ENCODE measurements at regions not wholly inside any gene's neighbourhood (a gene's known extent, or its start where the extent isn't known, plus 50 kb on each side); places are given as distances from the start of the nearest gene placed in this dataset.
"Not testable (repeated sequence)": the region's sequence is repeated elsewhere in the genome, so short reads cannot be mapped to it uniquely, and the experiment has no call there.

DNA sequence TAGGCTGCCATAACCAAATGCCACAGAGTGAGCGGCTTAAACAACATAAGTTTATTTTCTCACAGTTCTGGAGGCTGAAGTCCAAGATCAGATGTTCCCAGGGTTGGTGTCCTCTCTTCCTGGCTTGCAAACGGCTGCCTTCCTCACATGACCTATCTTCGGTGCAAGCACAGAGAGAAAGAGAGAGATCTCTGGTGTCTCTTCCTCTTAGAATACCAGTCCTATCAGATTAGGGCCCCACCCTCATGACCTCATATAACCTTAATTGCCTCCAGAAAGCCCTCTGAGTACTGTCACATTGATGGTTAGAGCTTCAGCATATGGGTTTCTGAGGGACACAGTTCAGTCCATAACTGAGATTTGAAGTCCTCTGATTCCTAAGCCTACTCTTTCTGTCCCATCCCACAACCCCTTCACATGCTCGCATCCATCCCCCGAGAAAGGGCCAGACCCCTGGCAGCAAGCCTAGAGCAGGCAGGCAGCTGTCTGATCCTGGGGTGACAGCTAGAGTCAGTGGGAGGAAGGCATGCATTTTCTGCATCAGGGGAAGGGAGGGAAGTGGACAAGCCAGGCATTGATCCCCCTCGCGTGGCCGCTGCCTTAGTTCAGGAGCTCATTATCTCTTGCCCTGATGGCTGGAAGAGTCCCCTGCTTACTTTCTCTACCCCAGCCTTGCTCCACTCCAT lies 114.1 kb downstream of the FAR1 start:
- DNase-seq (ENCODE audit: low spot score), result no peak

DNA sequence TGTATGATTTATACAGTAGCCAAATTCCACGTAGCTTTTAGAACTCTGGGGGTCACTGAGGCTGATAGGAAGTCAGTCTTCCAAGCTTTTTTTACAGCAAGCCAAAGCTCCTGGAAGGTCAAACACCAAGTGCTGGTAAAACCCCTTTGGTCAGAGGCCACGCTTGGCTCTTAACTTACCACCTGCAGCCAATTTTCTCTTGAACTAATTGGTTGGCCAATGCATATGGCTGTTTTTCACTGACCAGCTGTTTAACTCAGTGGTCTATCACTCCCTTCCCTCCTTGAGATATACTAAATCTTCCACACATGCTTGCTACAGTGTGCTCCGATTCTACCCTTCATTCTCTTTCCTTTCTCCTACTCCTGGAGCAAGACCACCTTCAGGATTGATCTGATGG lies 116.0 kb downstream of the FAR1 start:
- DNase-seq (ENCODE audit: low spot score), result no peak

DNA sequence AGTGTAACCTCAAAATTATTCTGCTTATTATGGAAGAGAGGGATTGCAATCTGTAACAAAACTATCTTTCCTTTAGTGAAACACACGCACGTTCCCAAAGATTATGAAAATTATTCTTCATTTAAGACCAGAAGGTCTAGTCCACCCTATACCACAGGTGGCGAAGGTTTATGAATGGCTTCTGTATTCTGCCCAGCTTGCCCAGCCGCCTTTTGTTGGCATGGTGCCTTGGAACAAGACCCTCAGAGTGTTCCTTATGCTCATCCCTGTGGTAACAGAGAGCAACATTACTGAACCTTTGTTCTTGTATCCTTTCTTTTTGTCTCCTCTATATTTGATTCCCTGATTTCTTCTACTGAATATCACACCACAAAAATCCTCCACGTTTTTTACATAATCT lies 116.4 kb downstream of the FAR1 start:
- no peak for DNase-seq (ENCODE audit: low spot score)

DNA sequence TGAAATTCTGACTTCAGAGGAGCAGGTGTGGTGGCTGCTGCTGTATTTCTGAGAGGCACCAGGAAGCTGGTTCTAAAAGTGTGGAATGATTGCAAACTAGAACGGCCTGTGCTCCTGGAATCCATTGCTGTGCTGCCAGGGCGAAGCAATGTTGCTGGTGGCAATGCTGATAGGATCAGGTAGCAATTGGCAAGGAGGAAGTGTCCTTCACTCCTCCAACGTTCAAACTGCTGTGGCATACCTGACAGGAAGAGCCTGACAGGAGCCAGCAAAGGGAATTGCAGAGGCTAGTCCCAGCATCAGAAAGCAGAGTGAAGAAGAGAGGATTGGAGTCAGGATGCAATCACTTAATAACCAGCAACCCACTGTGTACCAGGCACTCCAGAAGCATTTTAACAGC lies 118.2 kb downstream of the FAR1 start:
- DNase-seq (ENCODE audit: low spot score), result no peak

DNA sequence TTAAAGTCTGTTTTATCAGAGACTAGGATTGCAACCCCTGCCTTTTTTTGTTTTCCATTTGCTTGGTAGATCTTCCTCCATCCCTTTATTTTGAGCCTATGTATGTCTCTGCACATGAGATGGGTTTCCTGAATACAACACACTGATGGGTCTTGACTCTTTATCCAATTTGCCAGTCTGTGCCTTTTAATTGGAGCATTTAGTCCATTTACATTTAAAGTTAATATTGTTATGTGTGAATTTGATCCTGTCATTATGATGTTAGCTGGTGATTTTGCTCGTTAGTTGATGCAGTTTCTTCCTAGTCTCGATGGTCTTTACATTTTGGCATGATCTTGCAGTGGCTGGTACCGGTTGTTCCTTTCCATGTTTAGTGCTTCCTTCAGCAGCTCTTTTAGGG lies 129.1 kb downstream of the FAR1 start:
- DNase-seq (ENCODE audit: low spot score), result not testable (repeated sequence)

DNA sequence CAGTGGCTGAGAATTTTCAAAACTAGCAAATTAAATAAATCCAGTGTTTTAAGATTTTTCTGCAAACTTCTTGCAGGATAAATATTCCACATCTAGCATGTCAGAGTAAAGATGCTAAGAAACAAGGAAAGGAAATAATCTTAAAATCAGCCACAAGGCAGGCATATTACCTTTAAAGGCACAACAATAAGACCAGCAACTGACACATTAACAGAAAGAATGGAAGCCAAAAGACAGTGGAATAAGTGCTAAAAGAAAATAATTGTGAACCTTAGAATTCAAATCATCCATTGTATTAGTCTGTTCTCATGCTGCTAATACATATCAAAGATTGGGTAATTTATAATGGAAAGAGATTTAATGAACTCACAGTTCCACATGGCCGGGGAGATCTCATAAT lies 132.4 kb downstream of the FAR1 start:
- no peak for DNase-seq (ENCODE audit: low spot score)

DNA sequence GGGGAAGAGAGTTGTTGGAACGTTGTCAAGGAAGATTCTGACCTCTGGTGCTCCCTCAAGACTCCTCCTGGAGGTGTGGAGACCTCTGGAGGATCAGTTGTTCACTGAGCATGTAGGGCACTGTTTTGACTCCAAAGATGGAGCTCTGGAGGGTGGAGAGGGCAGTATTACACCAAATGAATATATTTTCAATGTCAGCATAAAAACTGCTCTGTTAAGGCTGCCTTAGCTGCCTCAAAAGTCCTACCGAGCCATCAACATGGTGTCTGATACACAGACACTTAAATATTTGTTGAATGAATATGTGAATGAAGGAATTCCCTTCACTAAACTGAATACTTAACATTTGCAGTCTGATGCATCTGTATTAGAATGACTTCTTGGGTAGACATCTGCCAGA lies 144.2 kb upstream of the SPON1 start:
- no peak for DNase-seq (ENCODE audit: low spot score)

DNA sequence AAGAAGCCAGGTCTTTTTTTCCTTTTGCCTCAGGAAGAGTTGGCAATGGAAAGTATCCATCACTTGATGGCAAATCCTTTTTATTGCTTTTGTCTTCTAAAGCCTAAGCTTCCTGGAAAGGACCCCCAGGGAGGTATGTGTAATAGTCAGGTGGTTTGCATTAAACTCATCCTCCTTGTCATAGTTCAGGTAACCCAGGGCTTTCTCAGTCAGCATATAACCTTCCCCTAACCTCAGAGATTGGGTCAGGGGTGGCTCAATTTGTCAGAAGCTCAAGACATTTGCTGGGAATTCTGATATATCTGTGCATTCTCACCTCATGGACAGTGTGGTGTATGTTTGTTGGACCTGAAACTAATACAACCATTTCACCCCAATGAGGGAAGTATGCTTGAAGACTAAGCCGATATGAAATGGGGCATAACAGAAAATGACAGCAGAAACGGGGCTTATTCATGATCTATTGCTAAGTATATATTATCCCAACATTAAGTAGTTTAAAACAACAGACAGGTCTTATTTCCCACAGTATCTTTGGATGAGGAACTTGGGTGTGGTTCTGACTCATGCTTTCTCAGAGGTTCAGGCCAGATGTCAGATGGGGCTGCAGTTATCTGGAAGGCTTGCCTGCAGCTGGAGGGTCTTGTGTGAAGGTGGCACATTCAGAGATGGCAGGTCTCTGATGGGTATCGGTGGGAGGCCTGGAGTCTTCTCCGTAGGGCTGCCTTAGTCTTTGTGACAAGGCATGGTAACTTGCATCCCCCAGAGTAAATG lies 135.8 kb upstream of the SPON1 start:
- no peak for DNase-seq (ENCODE audit: low spot score)

DNA sequence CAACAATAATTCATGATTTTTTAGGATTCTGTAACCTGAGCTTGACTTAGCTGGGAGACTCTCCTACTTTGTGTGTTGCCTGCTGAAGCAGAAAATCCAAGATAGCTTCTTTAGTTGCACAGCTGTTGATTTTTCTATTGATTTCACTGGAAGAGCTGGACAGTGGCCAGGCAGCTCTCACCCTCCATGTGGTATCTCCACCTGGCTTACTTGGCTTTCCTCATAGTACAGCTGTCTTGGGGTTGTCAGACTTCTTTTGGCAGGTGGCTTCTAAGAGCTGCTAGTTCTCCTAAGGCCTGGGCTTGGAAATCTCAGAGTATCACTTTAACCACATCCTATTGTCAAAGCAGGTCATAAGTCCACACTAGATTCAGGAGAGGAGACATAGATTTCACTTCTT lies 130.8 kb upstream of the SPON1 start:
- no peak for DNase-seq (ENCODE audit: low spot score)

DNA sequence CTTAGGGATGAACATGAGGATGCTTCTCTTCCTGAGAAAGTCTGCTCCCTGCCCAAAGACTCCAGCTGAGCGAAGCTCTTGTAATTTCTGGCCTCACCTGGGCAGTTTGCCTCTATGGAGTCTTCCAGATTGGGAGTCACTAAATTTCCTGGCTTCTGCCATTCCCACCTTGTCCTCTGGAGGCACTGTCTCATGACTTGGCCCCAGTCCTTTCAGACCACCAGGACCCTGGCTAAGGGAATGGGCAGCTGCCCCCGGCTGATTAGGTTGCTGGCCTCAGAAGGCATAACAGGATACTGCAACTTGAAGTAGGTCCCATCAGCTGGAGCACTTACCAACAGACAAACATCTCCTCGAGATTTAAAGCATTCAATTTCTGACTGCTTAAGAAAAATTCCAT lies 128.1 kb upstream of the SPON1 start:
- peak; percentile 15 for DNase-seq (ENCODE audit: low spot score)

DNA sequence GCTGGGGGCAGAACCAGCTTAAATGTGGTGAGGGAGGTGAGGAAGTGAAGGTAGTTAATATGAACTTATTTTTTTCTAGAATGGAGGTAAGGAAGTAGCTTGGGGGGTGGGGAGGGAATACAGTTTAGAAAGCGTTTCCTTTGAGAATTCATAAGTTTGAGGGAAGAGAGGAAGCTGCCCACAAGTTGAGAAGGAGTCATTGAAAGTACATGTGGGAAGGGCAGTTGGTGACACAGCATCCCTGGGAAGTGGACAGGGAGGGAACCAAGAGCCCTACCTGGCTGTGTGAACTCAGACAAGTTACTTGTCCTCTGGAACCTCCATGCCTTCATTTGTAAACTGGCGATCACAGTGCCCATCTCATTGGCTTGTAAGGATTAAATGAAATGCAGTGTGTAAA lies 125.9 kb upstream of the SPON1 start:
- no peak for DNase-seq (ENCODE audit: low spot score)

DNA sequence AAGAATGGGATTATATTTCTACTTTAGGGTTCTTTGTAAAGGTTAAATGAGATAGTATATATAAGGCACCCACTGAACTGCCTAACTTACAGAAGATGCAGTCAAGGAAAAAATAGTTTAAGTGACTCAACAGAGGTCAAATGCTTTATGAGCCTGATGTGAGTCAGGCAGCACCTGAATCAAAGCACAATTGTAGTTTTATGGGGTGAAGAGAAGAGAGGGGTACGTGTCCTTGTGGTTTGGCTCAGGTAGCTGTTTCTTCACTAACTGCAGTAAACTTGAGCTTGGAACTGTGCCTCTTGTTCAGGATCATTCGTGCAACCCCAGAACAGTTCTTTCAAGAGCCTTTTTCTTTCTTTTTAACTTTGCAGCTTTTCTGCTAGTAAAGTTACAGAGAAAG lies 125.2 kb upstream of the SPON1 start:
- DNase-seq (ENCODE audit: low spot score), result no peak

DNA sequence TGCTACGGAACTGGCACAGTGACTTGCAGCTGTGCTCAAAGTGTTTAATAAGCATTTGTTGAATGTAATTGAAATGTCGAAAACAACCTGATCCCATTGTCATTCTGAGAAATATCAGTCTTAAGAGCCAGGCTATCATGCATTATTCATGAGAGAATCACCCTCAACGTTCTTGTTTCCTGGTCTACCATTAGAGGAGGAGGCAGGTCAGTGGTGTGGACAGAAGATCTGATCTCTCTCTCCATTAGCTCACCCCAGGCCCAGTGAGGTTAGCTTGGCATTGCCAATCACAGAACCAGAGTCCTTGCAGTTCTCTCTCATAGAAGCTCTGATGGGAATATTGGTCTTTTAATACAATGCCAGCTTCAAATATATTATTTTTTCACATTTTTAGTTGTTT lies 121.1 kb upstream of the SPON1 start:
- no peak for DNase-seq (ENCODE audit: low spot score)

DNA sequence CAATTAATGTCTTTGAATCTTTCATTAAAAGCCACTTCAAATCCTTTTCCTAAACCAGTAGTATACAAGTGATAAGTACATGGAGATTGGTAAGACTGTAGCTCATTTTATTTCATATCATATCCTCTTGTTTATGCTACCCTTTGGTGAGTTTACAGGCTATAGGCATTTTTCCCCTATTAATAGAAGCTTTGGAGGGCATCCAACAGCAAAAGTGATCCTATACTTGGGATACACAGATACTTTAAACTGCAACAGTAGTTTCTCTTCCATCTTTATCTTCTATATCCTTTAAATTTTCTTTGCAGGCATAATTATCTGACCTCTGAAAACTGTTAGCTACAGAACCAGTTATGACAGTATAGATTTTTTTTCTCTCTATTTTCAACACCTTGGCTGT lies 114.5 kb upstream of the SPON1 start:
- DNase-seq (ENCODE audit: low spot score), result no peak

DNA sequence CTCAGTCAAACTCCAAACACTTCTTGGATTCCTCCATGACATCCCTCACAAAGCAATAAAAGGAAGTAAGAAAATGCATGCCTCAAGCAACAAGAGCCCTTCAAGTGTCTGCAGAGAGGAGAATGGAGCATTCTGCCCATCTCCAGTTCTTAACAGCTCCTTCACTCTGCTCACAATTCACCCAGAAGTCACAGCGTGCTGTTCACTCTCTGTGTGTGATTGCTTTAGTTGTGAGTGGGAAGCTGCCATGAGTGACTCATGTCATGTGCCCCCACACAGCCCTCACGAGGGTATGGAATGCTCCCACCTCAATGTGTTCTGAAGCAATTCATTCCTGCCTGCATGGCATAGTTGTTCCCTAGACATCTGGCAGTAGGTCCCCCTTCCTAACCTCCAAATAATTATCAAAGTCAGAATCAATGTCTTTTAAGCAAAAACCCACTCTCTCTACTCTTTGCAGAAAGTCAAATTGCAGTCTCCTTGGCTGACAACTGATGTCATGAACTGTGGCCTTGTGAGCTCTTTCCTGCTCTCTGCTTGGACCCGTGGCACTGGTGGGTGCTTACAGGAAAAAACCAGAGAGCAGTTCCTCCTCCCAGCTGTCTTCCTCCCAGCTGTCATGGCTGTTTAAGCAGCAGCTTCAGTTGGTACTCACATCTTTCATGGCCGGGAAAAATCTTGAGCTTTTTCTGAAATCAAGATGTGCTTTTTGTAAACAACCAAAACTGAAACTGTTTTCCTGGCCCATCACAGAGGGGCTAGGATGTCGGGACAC lies 112.1 kb upstream of the SPON1 start:
- no peak for DNase-seq (ENCODE audit: low spot score)

DNA sequence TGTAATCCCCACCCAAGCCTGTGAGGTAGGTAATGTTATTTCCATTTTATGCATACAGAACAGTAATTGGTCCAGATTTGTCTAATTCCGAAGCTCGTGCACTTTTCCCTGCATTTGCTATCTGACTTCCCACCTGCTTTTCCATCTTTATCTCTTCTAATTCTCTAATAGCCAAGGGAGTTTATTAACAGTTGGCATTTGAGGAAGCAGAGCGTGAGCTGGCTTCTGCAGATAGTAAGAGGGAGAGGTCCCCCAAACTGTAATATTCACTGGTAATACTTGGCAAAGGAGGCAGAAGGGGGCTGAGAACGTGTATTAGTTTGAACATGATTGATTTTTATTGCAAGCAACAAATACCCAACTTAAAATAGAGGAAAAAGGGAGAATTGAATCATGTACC lies 110.8 kb upstream of the SPON1 start:
- DNase-seq (ENCODE audit: low spot score), result no peak

DNA sequence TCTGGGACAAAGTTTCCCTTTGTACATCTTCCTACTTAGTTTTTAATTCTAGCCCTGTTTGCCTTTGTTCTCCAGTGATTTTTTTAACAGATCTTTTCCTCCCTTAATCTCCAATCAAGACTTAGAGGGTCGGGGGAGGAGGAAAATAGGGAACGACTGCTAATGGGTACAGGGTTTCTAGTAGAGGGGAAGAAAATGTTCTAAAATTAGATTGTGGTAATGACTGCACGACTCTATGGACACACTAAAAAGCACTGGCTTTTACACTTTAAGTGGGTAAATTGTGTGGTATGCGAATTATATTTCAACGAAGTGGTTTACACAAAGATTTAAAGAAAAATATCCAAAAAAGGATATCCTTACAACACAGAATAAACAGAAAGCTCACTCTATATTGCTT lies 110.0 kb upstream of the SPON1 start:
- no peak for DNase-seq (ENCODE audit: low spot score)

DNA sequence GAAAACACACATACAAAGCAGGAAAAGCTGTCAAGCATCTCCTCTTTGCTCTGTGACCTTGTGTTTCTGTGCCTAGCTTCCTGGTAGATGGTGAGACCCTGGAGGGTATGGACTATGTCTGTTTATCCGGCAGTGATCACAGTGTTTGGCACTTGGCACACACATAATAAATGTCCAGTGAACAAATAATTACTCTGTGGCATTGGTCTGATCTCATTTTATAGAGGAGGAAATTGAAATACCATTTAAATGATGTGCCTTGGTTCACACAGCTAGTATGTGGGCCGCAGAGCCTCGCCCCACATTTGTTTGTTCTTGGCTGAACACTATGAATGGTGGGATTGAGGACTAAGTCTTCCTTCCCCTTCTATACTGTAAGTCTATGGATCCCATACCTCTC lies 104.7 kb upstream of the SPON1 start:
- no peak for DNase-seq (ENCODE audit: low spot score)

DNA sequence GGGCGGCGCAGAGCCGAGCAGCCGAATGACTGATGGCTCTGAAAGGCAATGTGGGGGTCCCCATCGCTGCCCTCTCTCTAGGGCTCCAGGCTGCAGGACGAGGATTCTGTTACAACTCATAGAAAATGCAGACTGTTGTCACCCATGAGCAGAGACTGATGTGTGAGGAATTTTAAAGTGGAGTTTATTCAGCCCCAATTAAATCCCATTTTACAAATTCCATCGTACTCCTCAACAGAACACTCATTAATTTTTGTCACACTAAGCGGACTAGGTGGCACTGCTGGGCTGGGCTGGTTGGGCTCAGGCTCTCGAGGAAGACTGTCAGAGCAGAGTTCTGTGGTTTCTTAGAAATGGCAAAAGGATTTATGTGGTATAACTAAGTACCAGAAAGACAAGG lies 102.6 kb upstream of the SPON1 start:
- no peak for DNase-seq (ENCODE audit: low spot score)

DNA sequence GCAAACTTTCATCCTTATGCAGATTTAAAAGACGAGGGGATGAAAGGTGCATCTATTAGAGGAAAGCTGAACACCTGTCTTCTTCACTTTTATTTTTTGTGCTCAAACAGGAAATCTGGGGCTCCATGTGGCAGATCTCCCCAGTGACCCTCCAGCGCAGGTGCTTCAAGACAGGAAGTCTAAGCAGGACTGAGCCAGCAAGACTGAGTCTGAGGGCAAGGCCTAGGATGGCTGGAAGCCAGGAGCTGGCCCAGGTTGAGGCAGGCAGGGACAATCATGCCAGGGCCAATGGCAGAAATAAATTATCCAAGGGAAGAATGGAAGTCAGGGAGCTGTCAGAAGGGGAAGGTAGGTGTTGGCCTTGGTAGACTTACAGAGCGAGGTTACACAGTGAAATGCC lies 101.1 kb upstream of the SPON1 start:
- peak; percentile 23 for DNase-seq (ENCODE audit: low spot score)

DNA sequence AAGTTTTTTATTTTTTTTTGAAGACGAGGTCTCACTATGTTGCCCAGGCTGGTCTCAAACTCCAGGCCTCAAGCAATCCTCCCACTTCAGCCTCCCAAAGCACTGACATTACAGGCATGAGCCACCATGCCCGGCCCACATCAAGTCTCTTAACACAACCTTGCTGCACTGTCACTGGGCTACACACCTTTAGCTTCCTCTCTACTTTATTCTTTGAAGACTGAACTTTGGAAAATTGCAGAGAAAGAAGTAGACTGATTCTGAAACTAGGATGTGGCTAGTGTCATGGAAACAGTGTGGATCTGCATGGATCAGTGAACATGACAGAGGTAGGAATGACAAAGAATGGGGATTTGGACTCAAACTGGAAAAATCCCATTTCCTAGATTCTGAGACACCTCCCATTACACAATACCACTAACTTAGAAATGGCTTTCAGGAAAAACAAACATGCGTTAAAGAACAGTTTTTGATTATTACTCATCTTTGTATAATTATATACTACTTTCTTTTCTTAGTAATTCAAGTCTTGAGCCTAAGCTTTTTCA lies 99.6 kb upstream of the SPON1 start:
- DNase-seq (ENCODE audit: low spot score), result no peak

DNA sequence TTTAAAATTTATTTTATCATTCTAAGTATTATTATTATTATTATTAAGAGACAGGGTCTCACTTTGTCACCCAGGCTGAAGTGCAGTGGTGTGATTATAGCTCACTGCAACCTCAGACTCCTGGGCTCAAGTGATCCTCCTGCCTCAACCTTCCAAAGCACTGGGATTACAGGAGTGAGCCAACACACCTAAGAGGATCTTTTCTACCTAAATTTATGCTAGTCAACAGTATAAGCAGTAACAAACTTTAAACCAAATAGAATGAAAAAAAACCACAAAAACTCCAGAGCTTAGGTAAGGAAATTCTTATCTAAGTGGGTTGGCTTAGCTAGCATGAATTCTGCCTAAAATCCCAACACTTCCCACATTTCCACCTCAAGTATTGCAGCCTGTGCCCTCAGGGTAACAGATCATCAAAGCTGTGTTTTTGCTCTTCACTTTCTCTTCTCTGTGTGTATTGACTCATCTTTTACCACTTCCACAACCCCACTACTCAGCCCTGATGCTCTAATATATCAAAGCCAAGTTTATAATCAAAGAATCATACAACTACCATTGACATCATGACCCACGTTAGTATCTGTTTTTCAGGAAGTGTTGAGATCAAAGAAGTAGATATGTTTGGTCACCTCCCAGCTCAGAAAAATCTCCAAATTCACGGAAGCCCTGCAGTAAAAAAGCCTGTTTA lies 93.7 kb upstream of the SPON1 start:
- DNase-seq (ENCODE audit: low spot score), result no peak
